ENCODE measurements at regions not wholly inside any gene's neighbourhood (a gene's known extent, or its start where the extent isn't known, plus 50 kb on each side); places are given as distances from the start of the nearest gene placed in this dataset.

DNA sequence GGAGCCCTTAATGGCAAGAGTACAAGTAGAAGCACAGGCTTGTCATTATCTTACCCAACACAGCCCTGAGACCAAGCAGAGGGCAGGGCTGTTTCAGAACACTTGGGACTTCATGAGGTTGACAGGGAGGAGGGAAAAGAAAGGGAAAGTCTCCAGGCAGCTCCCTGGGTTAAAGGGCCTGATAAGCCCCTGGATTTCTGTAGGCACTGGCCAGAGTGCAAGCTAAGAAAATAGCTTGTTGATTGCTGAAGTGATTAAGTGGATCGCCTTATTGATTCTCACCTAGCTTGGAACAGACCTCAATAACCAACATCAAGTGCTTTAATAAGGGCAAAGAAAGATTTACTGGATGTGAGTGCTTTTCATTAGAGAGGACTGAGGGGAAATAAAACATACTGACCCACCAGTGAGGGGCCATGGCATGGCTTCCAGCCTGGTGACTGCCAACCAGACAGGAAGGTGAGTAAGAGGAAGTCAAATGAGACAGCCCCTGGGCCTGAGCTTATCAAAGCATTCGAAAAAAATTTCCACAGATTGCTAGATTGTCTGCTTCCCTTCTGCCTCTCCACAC, 121.4 kb upstream of the NFIA start:
- Histone ChIP-seq H3K36me3 (replicated peaks; ENCODE audit: low read depth, low read length) (no peaks in the 10 kb centered on the region), H3K9me3 (ENCODE audit: insufficient read depth, low read length) (no peaks in the 10 kb centered on the region), H3K4me3 (ENCODE audit: low read length) (no peak overlapping the region), H3K79me2 (ENCODE audit: low read length) (no peaks in the 10 kb centered on the region), H3K4me1 (ENCODE audit: low read length) (no peaks in the 10 kb centered on the region), H3K4me2 (ENCODE audit: low read length) (no peak overlapping the region), H3K27ac (ENCODE audit: low read length) (no peak overlapping the region), H3K9ac (ENCODE audit: low read length) (no peak overlapping the region), H2AFZ (ENCODE audit: low read depth, low read length) (no peak overlapping the region), H4K20me1 (ENCODE audit: insufficient read depth, low read length) (no peaks in the 10 kb centered on the region), H3K27me3 (ENCODE audit: low read depth, low read length) (0 out of 2 replicates have a peak, but pooled peaks cover 3% of the 10 kb centered on the region)
- TF ChIP-seq EZH2phosphoT487 (IDR thresholded peaks at IDR 0.05; ENCODE audit: low read depth) = no peak
- TF ChIP-seq, protein P1, sequence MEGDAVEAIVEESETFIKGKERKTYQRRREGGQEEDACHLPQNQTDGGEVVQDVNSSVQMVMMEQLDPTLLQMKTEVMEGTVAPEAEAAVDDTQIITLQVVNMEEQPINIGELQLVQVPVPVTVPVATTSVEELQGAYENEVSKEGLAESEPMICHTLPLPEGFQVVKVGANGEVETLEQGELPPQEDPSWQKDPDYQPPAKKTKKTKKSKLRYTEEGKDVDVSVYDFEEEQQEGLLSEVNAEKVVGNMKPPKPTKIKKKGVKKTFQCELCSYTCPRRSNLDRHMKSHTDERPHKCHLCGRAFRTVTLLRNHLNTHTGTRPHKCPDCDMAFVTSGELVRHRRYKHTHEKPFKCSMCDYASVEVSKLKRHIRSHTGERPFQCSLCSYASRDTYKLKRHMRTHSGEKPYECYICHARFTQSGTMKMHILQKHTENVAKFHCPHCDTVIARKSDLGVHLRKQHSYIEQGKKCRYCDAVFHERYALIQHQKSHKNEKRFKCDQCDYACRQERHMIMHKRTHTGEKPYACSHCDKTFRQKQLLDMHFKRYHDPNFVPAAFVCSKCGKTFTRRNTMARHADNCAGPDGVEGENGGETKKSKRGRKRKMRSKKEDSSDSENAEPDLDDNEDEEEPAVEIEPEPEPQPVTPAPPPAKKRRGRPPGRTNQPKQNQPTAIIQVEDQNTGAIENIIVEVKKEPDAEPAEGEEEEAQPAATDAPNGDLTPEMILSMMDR (IDR thresholded peaks at IDR 0.05; ENCODE audit: low read depth, low read length) = no peak

DNA sequence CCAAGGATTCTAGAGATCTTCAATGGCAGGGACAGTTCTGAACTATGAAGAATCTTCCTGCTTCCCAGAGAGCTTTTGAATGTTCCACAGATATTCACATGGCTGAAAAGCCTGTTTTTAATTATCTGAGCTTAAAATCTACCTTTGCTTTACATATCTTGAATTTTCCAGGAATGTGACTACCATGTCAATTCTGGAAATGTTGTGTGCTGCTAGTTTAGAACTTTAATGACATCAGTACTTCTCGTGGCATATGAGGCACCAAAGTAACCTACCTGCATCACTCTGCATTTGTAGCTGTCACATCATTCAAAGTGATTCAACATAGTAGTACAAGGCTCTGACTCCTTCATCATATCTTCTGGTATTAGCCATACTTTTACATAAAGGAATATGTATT, 122.7 kb upstream of the NFIA start:
- H3K4me1 ChIP-seq (ENCODE audit: low read length) = no peaks in the 10 kb centered on the region
- no peaks in the 10 kb centered on the region for H4K20me1 ChIP-seq (ENCODE audit: insufficient read depth, low read length)
- H3K4me2 ChIP-seq (ENCODE audit: low read length) = no peak overlapping the region
- TF ChIP-seq, protein P1 (IDR thresholded peaks at IDR 0.05; ENCODE audit: low read depth, low read length) = no peak
- no peak for TF ChIP-seq EZH2phosphoT487 (IDR thresholded peaks at IDR 0.05; ENCODE audit: low read depth)
- no peak overlapping the region for H3K9ac ChIP-seq (ENCODE audit: low read length)
- H3K36me3 ChIP-seq (replicated peaks; ENCODE audit: low read depth, low read length) = no peaks in the 10 kb centered on the region
- 0 out of 2 replicates have a peak, but pooled peaks cover 3% of the 10 kb centered on the region for H3K27me3 ChIP-seq (ENCODE audit: low read depth, low read length)
- no peaks in the 10 kb centered on the region for H3K9me3 ChIP-seq (ENCODE audit: insufficient read depth, low read length)
- H3K4me3 ChIP-seq (ENCODE audit: low read length) = no peak overlapping the region
- H3K27ac ChIP-seq (ENCODE audit: low read length) = no peak overlapping the region
- H3K79me2 ChIP-seq (ENCODE audit: low read length) = no peaks in the 10 kb centered on the region
- no peak overlapping the region for H2AFZ ChIP-seq (ENCODE audit: low read depth, low read length)

DNA sequence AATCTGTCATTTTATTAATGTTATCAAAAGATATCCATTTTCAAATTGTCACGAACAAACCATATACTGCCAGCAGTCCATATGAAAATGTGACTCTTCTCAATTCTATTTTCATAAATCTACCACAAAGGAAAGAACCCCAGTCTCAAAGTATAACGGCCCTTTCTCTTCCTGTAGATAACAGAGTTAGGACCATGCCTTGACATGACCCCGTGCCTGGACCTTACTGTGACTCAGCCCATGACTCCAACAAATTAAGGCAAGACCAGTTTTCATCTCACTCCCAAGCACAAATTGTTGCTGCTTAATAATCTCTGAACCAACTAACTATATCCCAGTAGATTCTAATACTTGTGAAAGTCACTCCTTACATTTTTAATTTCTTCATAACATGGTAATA, 124.4 kb upstream of the NFIA start:
- Histone ChIP-seq H3K9me3 (ENCODE audit: insufficient read depth, low read length) (no peaks in the 10 kb centered on the region), H3K27ac (ENCODE audit: low read length) (no peak overlapping the region), H3K4me3 (ENCODE audit: low read length) (no peak overlapping the region), H3K27me3 (ENCODE audit: low read depth, low read length) (0 out of 2 replicates have a peak, but pooled peaks cover 3% of the 10 kb centered on the region), H4K20me1 (ENCODE audit: insufficient read depth, low read length) (no peaks in the 10 kb centered on the region), H2AFZ (ENCODE audit: low read depth, low read length) (no peak overlapping the region), H3K4me2 (ENCODE audit: low read length) (no peak overlapping the region), H3K9ac (ENCODE audit: low read length) (no peak overlapping the region), H3K36me3 (replicated peaks; ENCODE audit: low read depth, low read length) (no peaks in the 10 kb centered on the region), H3K79me2 (ENCODE audit: low read length) (no peaks in the 10 kb centered on the region), H3K4me1 (ENCODE audit: low read length) (no peaks in the 10 kb centered on the region)
- TF ChIP-seq, protein P1 (IDR thresholded peaks at IDR 0.05; ENCODE audit: low read depth, low read length) = no peak
- TF ChIP-seq EZH2phosphoT487 (IDR thresholded peaks at IDR 0.05; ENCODE audit: low read depth) = no peak

DNA sequence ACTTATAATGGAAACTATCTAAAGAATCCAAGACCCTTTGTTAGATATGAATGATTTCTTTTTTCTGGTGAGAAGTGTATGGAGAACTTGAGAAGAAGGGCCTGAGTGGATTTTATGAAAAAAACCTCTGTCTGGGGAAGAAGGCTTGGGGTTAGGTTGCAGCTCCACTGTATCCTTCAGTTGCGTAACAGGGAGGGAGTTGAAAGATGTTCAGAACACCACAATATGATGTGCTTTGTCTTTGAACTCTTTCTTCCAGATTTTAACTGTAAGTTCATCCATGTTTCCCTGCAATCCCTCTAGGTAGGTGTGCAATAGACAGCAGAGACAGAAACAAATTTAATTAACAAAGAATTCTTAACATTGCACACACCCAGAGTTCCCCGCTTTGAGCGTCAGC, 125.8 kb upstream of the NFIA start:
- Histone ChIP-seq H3K9me3 (ENCODE audit: insufficient read depth, low read length) (no peaks in the 10 kb centered on the region), H3K79me2 (ENCODE audit: low read length) (no peaks in the 10 kb centered on the region), H3K4me2 (ENCODE audit: low read length) (no peak overlapping the region), H3K36me3 (replicated peaks; ENCODE audit: low read depth, low read length) (no peaks in the 10 kb centered on the region), H3K27me3 (ENCODE audit: low read depth, low read length) (0 out of 2 replicates have a peak, but pooled peaks cover 3% of the 10 kb centered on the region), H3K4me3 (ENCODE audit: low read length) (no peak overlapping the region), H2AFZ (ENCODE audit: low read depth, low read length) (no peak overlapping the region), H3K27ac (ENCODE audit: low read length) (no peak overlapping the region), H3K9ac (ENCODE audit: low read length) (no peak overlapping the region), H3K4me1 (ENCODE audit: low read length) (no peaks in the 10 kb centered on the region), H4K20me1 (ENCODE audit: insufficient read depth, low read length) (no peaks in the 10 kb centered on the region)
- TF ChIP-seq EZH2phosphoT487 (IDR thresholded peaks at IDR 0.05; ENCODE audit: low read depth) = no peak

Data from OCI-LY3 (cell line).